Epithelial cell of esophagus (primary cell): ENCODE measurements at regions not wholly inside any gene's neighbourhood (a gene's known extent, or its start where the extent isn't known, plus 50 kb on each side); places are given as distances from the start of the nearest gene placed in this dataset.

Experiments used
- DNase-seq: peaks from one replicate; pipeline ENCODE4 v3.0.0; 2010; ENCODE audit warnings: low read depth
- H3K4me3 ChIP-seq: 2 replicates; pipeline ENCODE4 v1.5.1; 2011; ENCODE audit warnings: mild to moderate bottlenecking, low read length, control low read depth
- TF ChIP-seq, protein P1 (sequence below): IDR thresholded peaks from 2 replicates; pipeline ENCODE4 v1.5.1; 2011; ENCODE audit warnings: low read depth, mild to moderate bottlenecking, low read length, control low read depth, inconsistent platforms; ENCODE audit not compliant: insufficient read depth; ENCODE audit errors: missing control alignments

DNA sequence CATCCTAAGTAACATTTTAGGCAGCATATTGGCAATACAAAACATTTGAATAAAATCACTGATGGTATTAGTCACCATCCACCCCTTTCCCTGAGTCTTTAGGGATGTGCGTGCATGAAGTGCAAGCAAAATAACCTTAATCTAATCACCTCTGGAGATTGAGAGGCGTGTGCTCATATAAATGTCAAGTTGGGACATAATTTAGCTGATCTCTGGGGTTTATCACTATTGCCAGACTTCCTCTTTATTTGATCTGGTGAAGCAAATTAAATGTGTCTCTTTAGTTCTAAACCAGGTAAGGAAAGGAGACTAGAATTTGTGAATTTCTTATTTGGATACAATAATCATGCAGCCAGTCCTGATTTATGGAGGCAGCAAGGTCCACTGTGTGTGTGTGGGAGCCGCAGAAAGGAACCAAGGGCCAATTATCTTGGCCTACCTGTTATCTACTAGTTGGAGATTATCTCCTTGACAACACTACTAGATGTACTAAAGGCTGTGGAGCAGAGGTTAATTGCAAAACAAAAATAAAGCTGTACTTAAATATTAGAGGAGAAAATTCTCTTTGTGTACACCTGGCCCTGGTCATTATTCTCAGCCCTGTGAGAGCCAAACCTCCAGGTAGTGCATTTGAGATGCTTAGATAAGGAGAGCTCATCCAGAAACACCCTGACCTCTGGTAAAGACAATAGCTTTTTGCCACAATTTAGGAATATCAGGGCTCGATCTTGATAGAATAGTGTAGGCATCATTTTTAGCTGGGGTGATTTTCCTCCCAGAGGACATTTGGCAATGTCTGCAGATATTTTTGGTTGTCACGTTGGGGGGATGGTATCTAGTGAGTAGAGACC is 78.2 kb downstream of the HRH4 start:
- H3K4me3 ChIP-seq = no peak overlapping the region
- TF ChIP-seq, protein P1, sequence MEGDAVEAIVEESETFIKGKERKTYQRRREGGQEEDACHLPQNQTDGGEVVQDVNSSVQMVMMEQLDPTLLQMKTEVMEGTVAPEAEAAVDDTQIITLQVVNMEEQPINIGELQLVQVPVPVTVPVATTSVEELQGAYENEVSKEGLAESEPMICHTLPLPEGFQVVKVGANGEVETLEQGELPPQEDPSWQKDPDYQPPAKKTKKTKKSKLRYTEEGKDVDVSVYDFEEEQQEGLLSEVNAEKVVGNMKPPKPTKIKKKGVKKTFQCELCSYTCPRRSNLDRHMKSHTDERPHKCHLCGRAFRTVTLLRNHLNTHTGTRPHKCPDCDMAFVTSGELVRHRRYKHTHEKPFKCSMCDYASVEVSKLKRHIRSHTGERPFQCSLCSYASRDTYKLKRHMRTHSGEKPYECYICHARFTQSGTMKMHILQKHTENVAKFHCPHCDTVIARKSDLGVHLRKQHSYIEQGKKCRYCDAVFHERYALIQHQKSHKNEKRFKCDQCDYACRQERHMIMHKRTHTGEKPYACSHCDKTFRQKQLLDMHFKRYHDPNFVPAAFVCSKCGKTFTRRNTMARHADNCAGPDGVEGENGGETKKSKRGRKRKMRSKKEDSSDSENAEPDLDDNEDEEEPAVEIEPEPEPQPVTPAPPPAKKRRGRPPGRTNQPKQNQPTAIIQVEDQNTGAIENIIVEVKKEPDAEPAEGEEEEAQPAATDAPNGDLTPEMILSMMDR = no peak
- no peak for DNase-seq

DNA sequence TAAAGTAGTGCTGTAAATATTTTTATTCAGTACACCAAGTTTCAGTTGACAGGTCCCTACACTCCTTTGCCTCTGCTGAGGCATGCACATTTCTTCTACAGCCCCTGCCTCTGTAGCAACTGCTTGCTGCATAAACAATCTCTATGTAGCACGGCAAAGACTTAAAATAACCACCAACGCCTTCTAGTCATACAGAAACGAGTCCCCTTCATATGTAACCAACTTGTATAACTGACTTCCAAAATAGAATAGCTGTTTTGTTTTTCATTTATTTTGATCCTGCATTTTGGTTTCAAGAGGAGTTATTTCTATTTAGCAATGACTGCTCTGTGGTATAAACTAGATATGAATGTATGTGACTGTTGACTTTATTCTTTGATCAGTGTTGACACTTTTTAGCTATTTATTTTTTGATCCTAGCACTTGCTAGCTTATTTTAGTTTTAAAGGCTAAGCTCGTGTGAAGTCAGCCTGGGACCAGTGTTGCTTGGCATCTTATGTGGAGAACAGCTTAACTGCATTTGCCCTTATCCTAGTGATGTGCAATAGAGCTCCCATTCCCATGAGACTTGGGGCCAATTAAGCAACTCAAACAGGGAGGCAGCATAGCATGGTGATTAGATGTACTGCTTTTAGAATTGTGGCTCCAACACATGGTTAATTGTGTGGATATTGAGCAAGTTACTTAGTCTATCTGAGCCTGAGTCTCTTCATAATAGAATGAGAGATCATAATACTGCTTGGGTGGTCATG is 79.6 kb downstream of the HRH4 start:
- TF ChIP-seq, protein P1 = no peak
- DNase-seq = no peak
- no peak overlapping the region for H3K4me3 ChIP-seq

DNA sequence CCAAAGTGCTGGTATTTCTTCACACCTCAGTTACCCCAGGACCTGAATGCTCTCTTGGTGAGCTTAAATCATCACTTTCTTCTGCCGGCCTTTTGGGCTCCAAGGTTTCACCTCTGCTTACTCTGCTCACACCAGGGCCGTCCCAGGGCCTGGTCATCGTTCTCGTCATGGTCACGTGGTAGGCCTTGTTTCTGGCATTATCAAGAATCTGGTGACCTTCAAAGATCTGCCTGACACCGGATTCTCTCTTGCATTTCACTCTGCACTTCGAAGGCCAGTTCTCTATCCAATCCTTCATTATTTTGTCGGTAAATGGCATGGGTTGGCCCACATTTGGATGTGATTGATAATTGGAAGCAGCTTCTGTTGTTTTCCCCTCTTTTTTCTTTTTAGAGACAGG is 80.5 kb downstream of the HRH4 start:
- TF ChIP-seq, protein P1 = no peak
- H3K4me3 ChIP-seq = no peak overlapping the region
- DNase-seq = no peak

DNA sequence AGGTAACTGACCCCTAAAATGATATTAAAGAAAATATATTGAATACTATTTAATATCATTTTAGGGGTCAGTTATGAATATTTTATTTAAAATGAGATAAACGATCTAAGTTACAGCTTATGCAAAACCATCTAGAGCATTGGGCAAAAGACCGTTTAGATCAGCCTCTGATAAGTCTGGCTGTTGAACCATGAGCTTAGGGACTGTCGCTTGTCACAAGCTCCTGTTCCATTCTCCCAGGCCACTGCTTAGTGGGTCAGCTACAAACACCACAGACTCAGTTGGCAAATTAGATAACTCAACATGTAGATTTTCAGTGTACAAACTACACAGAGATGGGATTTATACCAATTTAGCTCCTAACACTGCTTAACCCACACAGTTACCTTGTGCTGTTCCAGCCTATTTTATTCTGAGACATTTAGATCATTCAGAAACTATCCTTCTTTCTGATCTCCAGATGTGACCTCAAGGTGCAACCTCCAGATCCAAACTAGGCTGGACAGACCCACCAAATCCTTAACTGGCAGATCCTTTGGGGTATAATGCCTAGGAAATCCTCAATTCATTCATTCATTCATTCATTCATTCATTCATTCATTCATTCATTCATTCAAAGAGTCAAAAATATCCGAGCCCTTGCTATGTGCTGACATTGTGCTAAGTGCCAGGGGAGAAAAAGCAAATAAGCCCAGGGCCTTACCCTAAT is 82.8 kb downstream of the HRH4 start:
- TF ChIP-seq, protein P1 = no peak
- no peak overlapping the region for H3K4me3 ChIP-seq
- no peak for DNase-seq

DNA sequence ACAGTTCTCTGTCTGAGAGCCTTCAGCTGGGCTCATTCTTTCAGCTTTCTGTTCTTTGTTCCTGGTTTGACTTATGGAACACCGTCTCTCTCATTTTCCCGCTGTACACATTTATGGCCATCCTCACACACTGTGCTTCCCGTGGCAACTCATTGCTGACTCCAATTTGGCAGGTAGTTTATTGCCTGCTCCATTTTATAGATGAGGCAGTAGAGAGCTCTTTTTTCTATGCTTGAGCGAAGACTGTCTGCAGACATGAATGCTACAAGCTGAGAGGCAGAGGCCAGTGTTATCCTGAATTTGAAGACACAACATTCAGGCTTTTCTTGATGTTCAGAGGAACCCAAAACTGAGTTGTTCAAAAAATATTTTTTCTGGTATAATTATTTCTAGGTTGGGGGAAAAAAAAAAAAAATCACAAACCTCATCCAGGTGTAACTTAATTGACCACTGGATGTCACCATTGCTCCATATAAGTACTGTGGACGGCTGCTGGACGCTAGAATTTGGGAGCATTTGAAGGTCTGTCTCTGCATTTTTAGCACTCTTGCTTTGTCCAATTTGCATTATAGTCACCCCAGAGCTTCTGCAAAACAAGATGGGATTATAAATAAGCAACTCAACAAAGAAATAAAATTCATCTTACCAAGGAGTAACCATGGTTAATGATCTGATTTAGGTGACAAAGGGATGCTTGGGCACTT is 83.5 kb downstream of the HRH4 start:
- H3K4me3 ChIP-seq = no peak overlapping the region
- DNase-seq = peak; percentile 44
- TF ChIP-seq, protein P1 = peak; percentile 50

DNA sequence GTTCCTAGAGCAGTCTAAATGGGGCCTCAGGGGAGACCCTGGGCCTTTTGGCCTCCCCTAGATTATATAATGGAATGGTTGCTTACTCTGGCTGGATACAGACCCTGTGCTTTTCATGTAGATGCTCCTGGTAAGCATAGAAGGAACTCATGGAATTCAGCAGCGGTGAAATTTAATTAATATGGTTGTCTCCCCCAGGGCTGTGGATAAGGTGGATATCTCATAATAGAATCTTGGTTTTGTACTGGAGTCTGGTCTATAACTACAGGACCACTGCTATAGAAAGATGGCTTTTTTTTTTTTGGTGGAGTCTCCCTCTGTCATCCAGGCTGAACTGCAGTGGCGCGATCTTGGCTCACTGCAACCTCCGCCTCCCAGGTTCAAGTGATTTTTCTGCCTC is 84.5 kb downstream of the HRH4 start:
- no peak overlapping the region for H3K4me3 ChIP-seq
- DNase-seq = no peak
- TF ChIP-seq, protein P1 = no peak
